NT2/D1 (cell line): ENCODE measurements at regions not wholly inside any gene's neighbourhood (a gene's known extent, or its start where the extent isn't known, plus 50 kb on each side); places are given as distances from the start of the nearest gene placed in this dataset.

ENCODE experiments used
- DNase-seq: peaks from one replicate; pipeline ENCODE4 v3.0.0-alpha.2; 2011; ENCODE audit warnings: low read depth, low spot score
- H3K27me3 ChIP-seq: 2 replicates; pipeline ENCODE4 v1.6.0; 2011; ENCODE audit warnings: mild to moderate bottlenecking; ENCODE audit not compliant: insufficient read length, insufficient read depth
- H3K36me3 ChIP-seq: 2 replicates; pipeline ENCODE4 v1.6.1; 2011; ENCODE audit warnings: mild to moderate bottlenecking, low read length, mixed read lengths; ENCODE audit not compliant: insufficient read depth, insufficient read length
- H3K4me1 ChIP-seq: 2 replicates; pipeline ENCODE4 v1.5.1; 2011; ENCODE audit not compliant: insufficient read depth, insufficient read length
- H3K4me3 ChIP-seq: 2 replicates; pipeline ENCODE4 v1.5.1; 2011; ENCODE audit warnings: low read depth; ENCODE audit not compliant: insufficient read length
- H3K9ac ChIP-seq: 2 replicates; pipeline ENCODE4 v1.6.0; 2011; ENCODE audit warnings: low read depth; ENCODE audit not compliant: insufficient read length
- H3K9me3 ChIP-seq: 2 replicates; pipeline ENCODE4 v1.5.1; 2011; ENCODE audit warnings: mild to moderate bottlenecking, low read length; ENCODE audit not compliant: insufficient read depth
- SUZ12 ChIP-seq: IDR thresholded peaks from 2 replicates; pipeline ENCODE4 v1.6.1; 2011; ENCODE audit not compliant: insufficient read length, insufficient read depth; ENCODE audit errors: extremely low read depth
- YY1 ChIP-seq: IDR thresholded peaks from 2 replicates; pipeline ENCODE4 v1.6.1; 2011; ENCODE audit not compliant: insufficient read length, insufficient read depth
- ZNF274 ChIP-seq: IDR thresholded peaks from 2 replicates; pipeline ENCODE4 v1.6.1; 2011; ENCODE audit warnings: mild to moderate bottlenecking, low read depth, low read length

- no peaks in the 10 kb centered on the region for H3K36me3 ChIP-seq
- H3K27me3 ChIP-seq = no peaks in the 10 kb centered on the region
- peaks cover 5% of the 10 kb centered on the region for H3K4me1 ChIP-seq
- DNase-seq = no peak
- TF ChIP-seq SUZ12 (no peak), YY1 (no peak), ZNF274 (no peak)
- no peak overlapping the region for H3K9ac ChIP-seq
- H3K4me3 ChIP-seq = no peak overlapping the region
- H3K9me3 ChIP-seq = peaks cover 6% of the 10 kb centered on the region; the same call in 1 of the 2 replicates
These were observed 211.7 kb downstream of the ABHD5 start for GRCh38 chr3:43902415-43902814.

- Histone ChIP-seq H3K9me3 (peaks cover 6% of the 10 kb centered on the region; the same call in 1 of the 2 replicates), H3K9ac (no peak overlapping the region), H3K4me1 (peaks cover 5% of the 10 kb centered on the region), H3K27me3 (no peaks in the 10 kb centered on the region), H3K4me3 (no peak overlapping the region), H3K36me3 (no peaks in the 10 kb centered on the region)
- TF ChIP-seq YY1 (no peak), ZNF274 (no peak), SUZ12 (no peak)
- DNase-seq = no peak
These were observed 214.4 kb downstream of the ABHD5 start for GRCh38 chr3:43905157-43905556.

GRCh38 chr3:43906849-43907507, 216.2 kb downstream of the ABHD5 start:
- Histone ChIP-seq H3K4me1 (peaks cover 5% of the 10 kb centered on the region), H3K9me3 (no peaks in the 10 kb centered on the region), H3K27me3 (no peaks in the 10 kb centered on the region), H3K9ac (no peak overlapping the region), H3K36me3 (no peaks in the 10 kb centered on the region), H3K4me3 (no peak overlapping the region)
- no peak for TF ChIP-seq SUZ12
- TF ChIP-seq ZNF274 = no peak
- TF ChIP-seq YY1 = no peak
- no peak for DNase-seq

- Histone ChIP-seq H3K9me3 (no peaks in the 10 kb centered on the region), H3K27me3 (no peaks in the 10 kb centered on the region), H3K36me3 (no peaks in the 10 kb centered on the region), H3K4me1 (peaks cover 5% of the 10 kb centered on the region), H3K9ac (no peak overlapping the region), H3K4me3 (no peak overlapping the region)
- TF ChIP-seq SUZ12 (no peak), ZNF274 (no peak)
- DNase-seq = no peak
These were observed 216.7 kb downstream of the ABHD5 start for GRCh38 chr3:43907508-43907858.

- no peaks in the 10 kb centered on the region for H3K27me3 ChIP-seq
- no peak overlapping the region for H3K4me3 ChIP-seq
- TF ChIP-seq ZNF274 = no peak
- no peak for DNase-seq
- peaks cover 5% of the 10 kb centered on the region for H3K4me1 ChIP-seq
- no peaks in the 10 kb centered on the region for H3K36me3 ChIP-seq
- no peaks in the 10 kb centered on the region for H3K9me3 ChIP-seq
- no peak overlapping the region for H3K9ac ChIP-seq
These were observed 217.7 kb downstream of the ABHD5 start for GRCh38 chr3:43908456-43908855.

GRCh38 chr3:43909149-43909548, 218.4 kb downstream of the ABHD5 start:
- Histone ChIP-seq H3K36me3 (no peaks in the 10 kb centered on the region), H3K9me3 (no peaks in the 10 kb centered on the region), H3K9ac (no peak overlapping the region), H3K4me3 (no peak overlapping the region), H3K4me1 (peaks cover 5% of the 10 kb centered on the region), H3K27me3 (no peaks in the 10 kb centered on the region)
- no peak for DNase-seq
- TF ChIP-seq ZNF274 = no peak
- no peak for TF ChIP-seq YY1
- no peak for TF ChIP-seq SUZ12

- Histone ChIP-seq H3K9me3 (no peaks in the 10 kb centered on the region), H3K9ac (no peak overlapping the region), H3K4me3 (no peak overlapping the region), H3K4me1 (peaks cover 5% of the 10 kb centered on the region), H3K27me3 (no peaks in the 10 kb centered on the region), H3K36me3 (no peaks in the 10 kb centered on the region)
- TF ChIP-seq SUZ12 (no peak), ZNF274 (no peak), YY1 (no peak)
- DNase-seq = no peak
These were observed 220.0 kb downstream of the ABHD5 start for GRCh38 chr3:43910750-43911149.
